Muscle of leg (tissue), 3 donors: ENCODE measurements at regions not wholly inside any gene's neighbourhood (a gene's known extent, or its start where the extent isn't known, plus 50 kb on each side); places are given as distances from the start of the nearest gene placed in this dataset.
"Not testable (repeated sequence)": the region's sequence is repeated elsewhere in the genome, so short reads cannot be mapped to it uniquely, and the experiment has no call there.

Experiments used
- DNase-seq: peaks from one replicate; pipeline ENCODE4 v3.0.0; 2013
- H3K27ac ChIP-seq: one replicate; pipeline ENCODE4 v1.5.1; 2013; ENCODE audit warnings: mild to moderate bottlenecking, low read length, control low read depth
- H3K27me3 ChIP-seq: one replicate; pipeline ENCODE4 v1.6.1; 2013; ENCODE audit warnings: low read length; ENCODE audit not compliant: control insufficient read depth, insufficient read depth
- H3K36me3 ChIP-seq: one replicate; pipeline ENCODE4 v1.6.1; 2013; ENCODE audit warnings: low read length; ENCODE audit not compliant: control insufficient read depth, insufficient read depth
- H3K4me1 ChIP-seq: one replicate; pipeline ENCODE4 v1.6.1; 2013; ENCODE audit warnings: low read length; ENCODE audit not compliant: control insufficient read depth, insufficient read depth
- H3K4me3 ChIP-seq: one replicate; pipeline ENCODE4 v1.5.1; 2013; ENCODE audit warnings: low read length, control low read depth
- H3K9me3 ChIP-seq: replicated peaks from 2 replicates; pipeline ENCODE4 v1.6.1; 2013; ENCODE audit warnings: low read depth, low read length; ENCODE audit not compliant: control insufficient read depth
- WGBS: methylation state at CpG from one replicate; pipeline ENCODE4 v1.1.5; 2013; ENCODE audit warnings: missing lambda C conversion rate; ENCODE audit not compliant: insufficient coverage; 5-methylcytosine and 5-hydroxymethylcytosine counted together

GRCh38 chr5:90251447-90251846 is 158.1 kb downstream of the CETN3 start:
- DNase-seq = no peak
- no peaks in the 10 kb centered on the region for H3K36me3 ChIP-seq
- no CpG with 5 or more reads among the region's 1 CpG for WGBS
- H3K27me3 ChIP-seq = no peaks in the 10 kb centered on the region
- H3K4me3 ChIP-seq = no peak overlapping the region
- no peak overlapping the region for H3K27ac ChIP-seq
- H3K4me1 ChIP-seq = no peaks in the 10 kb centered on the region
- no peaks in the 10 kb centered on the region for H3K9me3 ChIP-seq

- H3K27me3 ChIP-seq = no peaks in the 10 kb centered on the region
- no peaks in the 10 kb centered on the region for H3K9me3 ChIP-seq
- WGBS = 29% methylated on average over 1 of the region's 1 CpG
- no peak overlapping the region for H3K4me3 ChIP-seq
- H3K36me3 ChIP-seq = no peaks in the 10 kb centered on the region
- no peaks in the 10 kb centered on the region for H3K4me1 ChIP-seq
- peak; percentile 7 for DNase-seq
- H3K27ac ChIP-seq = no peak overlapping the region
These were observed 160.9 kb downstream of the CETN3 start for GRCh38 chr5:90248640-90249039.

GRCh38 chr5:90243848-90244247 is 165.7 kb downstream of the CETN3 start:
- not testable (repeated sequence) for H3K9me3 ChIP-seq, H3K36me3 ChIP-seq, H3K4me3 ChIP-seq, H3K27me3 ChIP-seq, DNase-seq, H3K27ac ChIP-seq, H3K4me1 ChIP-seq
- WGBS = no CpG with 5 or more reads among the region's 3 CpGs

GRCh38 chr5:90233476-90233875 is 176.1 kb downstream of the CETN3 start:
- no peaks in the 10 kb centered on the region for H3K27me3 ChIP-seq
- no CpG with 5 or more reads among the region's 3 CpGs for WGBS
- no peak overlapping the region for H3K4me3 ChIP-seq

GRCh38 chr5:90231688-90232087 is 177.9 kb downstream of the CETN3 start:
- H3K4me1 ChIP-seq = peaks cover 7% of the 10 kb centered on the region
- DNase-seq = no peak
- H3K4me3 ChIP-seq = no peak overlapping the region
- H3K36me3 ChIP-seq = no peaks in the 10 kb centered on the region
- no peak overlapping the region for H3K27ac ChIP-seq
- WGBS = 20% methylated on average over 1 of the region's 4 CpGs
- H3K9me3 ChIP-seq = no peaks in the 10 kb centered on the region
- H3K27me3 ChIP-seq = no peaks in the 10 kb centered on the region

More at GRCh38 chr5:90233476-90233875, 176.1 kb downstream of the CETN3 start:
- Histone ChIP-seq H3K36me3 (no peaks in the 10 kb centered on the region), H3K4me1 (no peaks in the 10 kb centered on the region), H3K27ac (no peak overlapping the region), H3K9me3 (no peaks in the 10 kb centered on the region)
- peak; percentile 36 for DNase-seq

GRCh38 chr5:90227683-90228082 is 181.9 kb downstream of the CETN3 start:
- Histone ChIP-seq H3K4me3 (no peak overlapping the region), H3K36me3 (no peaks in the 10 kb centered on the region), H3K4me1 (peaks cover 7% of the 10 kb centered on the region), H3K27me3 (no peaks in the 10 kb centered on the region), H3K9me3 (no peaks in the 10 kb centered on the region), H3K27ac (no peak overlapping the region)
- peak; percentile 11 for DNase-seq
- WGBS = 14% methylated on average over 2 of the region's 3 CpGs

GRCh38 chr5:90226433-90227099 is 183.0 kb downstream of the CETN3 start:
- Histone ChIP-seq H3K4me1 (peaks cover 7% of the 10 kb centered on the region), H3K27ac (no peak overlapping the region), H3K27me3 (no peaks in the 10 kb centered on the region), H3K9me3 (no peaks in the 10 kb centered on the region), H3K4me3 (no peak overlapping the region), H3K36me3 (no peaks in the 10 kb centered on the region)
- peak; percentile 32 for DNase-seq
- no CpG with 5 or more reads among the region's 2 CpGs for WGBS

- H3K4me1 ChIP-seq = peaks cover 7% of the 10 kb centered on the region
These were observed 185.2 kb downstream of the CETN3 start for GRCh38 chr5:90224342-90224741.

GRCh38 chr5:90223756-90224155 is 185.8 kb downstream of the CETN3 start:
- H3K4me1 ChIP-seq = peaks cover 7% of the 10 kb centered on the region
- no peak overlapping the region for H3K4me3 ChIP-seq
- H3K9me3 ChIP-seq = no peaks in the 10 kb centered on the region
- no peaks in the 10 kb centered on the region for H3K36me3 ChIP-seq
- no peaks in the 10 kb centered on the region for H3K27me3 ChIP-seq
- DNase-seq = no peak
- WGBS = 100% methylated on average over 1 of the region's 2 CpGs
- H3K27ac ChIP-seq = no peak overlapping the region

More at GRCh38 chr5:90224342-90224741, 185.2 kb downstream of the CETN3 start:
- H3K9me3 ChIP-seq = no peaks in the 10 kb centered on the region
- WGBS = 90% methylated on average over 1 of the region's 1 CpG
- H3K27me3 ChIP-seq = no peaks in the 10 kb centered on the region
- no peaks in the 10 kb centered on the region for H3K36me3 ChIP-seq
- no peak overlapping the region for H3K27ac ChIP-seq
- DNase-seq = no peak
- H3K4me3 ChIP-seq = no peak overlapping the region

- no CpG with 5 or more reads among the region's 2 CpGs for WGBS
- no peak for DNase-seq
These were observed 187.6 kb downstream of the CETN3 start for GRCh38 chr5:90221951-90222350.

GRCh38 chr5:90220554-90220953 is 189.0 kb downstream of the CETN3 start:
- H3K27ac ChIP-seq = no peak overlapping the region
- no peak for DNase-seq
- H3K4me3 ChIP-seq = no peak overlapping the region
- no CpG with 5 or more reads among the region's 3 CpGs for WGBS
- H3K4me1 ChIP-seq = no peaks in the 10 kb centered on the region
- no peaks in the 10 kb centered on the region for H3K27me3 ChIP-seq
- no peaks in the 10 kb centered on the region for H3K9me3 ChIP-seq
- H3K36me3 ChIP-seq = no peaks in the 10 kb centered on the region

More at GRCh38 chr5:90221951-90222350, 187.6 kb downstream of the CETN3 start:
- no peaks in the 10 kb centered on the region for H3K9me3 ChIP-seq
- H3K4me3 ChIP-seq = no peak overlapping the region
- no peaks in the 10 kb centered on the region for H3K27me3 ChIP-seq
- H3K4me1 ChIP-seq = no peaks in the 10 kb centered on the region
- no peaks in the 10 kb centered on the region for H3K36me3 ChIP-seq
- H3K27ac ChIP-seq = no peak overlapping the region
